RWPE1 (cell line): ENCODE measurements at regions not wholly inside any gene's neighbourhood (a gene's known extent, or its start where the extent isn't known, plus 50 kb on each side); places are given as distances from the start of the nearest gene placed in this dataset.

ENCODE experiments used
- CTCF ChIA-PET: fragments of 350-600 bp; sonication (Branson Sonifier 250); formaldehyde crosslinking; extraction: SDS; loops from one replicate; lab custom pipeline; 2021; lab: Yijun Ruan, JAX
- POLR2A ChIA-PET: fragments of 400-600 bp; formaldehyde crosslinking; extraction: SDS; loops from one replicate; lab custom pipeline; 2020; ENCODE audit warnings: antibody characterized with exemption; ENCODE audit not compliant: low non-redundant PET; lab: Yijun Ruan, JAX
- DNase-seq: peaks from one replicate; pipeline ENCODE4 v3.0.0; 2012; ENCODE audit warnings: low spot score
- H3K27ac ChIP-seq: fragments of 450-650 bp; 2 replicates; pipeline ENCODE4 v1.5.1; 2017
- CTCF ChIP-seq: fragments of 450-650 bp; conservative IDR thresholded peaks from 2 replicates; pipeline ENCODE4 v1.5.1; 2017; ENCODE audit warnings: low read depth, mild to moderate bottlenecking

DNA sequence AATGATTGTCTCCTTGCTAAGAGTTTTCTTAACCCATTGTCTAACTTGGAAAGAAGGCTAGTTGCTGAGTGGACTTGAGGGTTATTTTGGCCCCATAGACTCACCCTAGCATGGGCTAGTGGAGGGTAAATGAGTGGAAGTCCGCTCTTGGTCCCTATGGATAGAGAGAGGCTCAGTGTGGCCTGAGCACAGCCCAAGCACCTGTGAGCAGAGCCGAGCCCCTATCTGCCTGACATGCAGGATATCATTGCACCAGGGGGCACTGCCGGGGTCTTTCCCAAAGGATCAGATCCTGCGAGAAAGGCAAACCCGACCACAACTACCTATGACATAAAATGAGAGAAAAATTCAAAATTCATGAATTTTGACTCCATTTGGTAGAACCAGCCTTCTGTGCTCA, 70.6 kb upstream of the GGTLC1 start:
- TF ChIP-seq CTCF: no peak
- POLR2A ChIA-PET: no interaction called here
- CTCF ChIA-PET: no interaction called here
- DNase-seq: no peak
- H3K27ac ChIP-seq: no peak overlapping the region

GRCh38 chr20:24056491-24056890, 67.9 kb upstream of the GGTLC1 start:
- CTCF ChIA-PET: no interaction called here
- POLR2A ChIA-PET: no interaction called here

DNA sequence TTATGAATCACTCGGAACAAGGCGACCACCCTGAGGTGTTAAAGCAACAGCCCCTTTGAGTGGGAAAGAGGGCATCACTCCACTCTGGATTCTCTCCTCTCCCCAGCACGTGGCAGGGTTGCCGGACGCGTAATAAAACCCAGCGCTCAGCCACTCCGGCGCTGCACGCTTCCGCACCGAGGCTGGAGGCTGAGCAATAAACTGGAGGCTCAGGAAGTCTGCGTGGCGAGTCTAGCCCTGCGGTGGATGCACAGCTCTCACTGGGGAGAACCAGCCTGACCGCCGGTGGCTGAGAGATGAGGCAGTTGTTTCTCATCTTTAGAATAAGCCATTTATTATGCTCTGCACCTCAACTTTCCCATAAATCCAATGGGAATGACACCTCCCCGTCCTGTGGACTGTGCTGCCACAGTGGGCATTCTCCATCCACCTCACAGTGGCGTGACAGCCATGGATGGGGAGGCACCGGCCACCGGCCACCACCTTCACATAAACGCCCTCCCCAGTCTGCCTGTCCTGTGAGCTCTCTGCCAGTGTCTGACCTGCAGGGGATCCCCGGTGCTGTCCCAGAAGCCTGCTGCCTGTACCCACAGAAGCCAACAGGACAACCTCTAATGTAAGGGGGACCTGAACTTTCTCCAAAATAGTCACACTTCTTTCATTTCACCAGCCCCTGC, 64.2 kb upstream of the GGTLC1 start:
- CTCF ChIA-PET: no interaction called here
- POLR2A ChIA-PET: no interaction called here
- TF ChIP-seq CTCF: no peak
- no peak overlapping the region for H3K27ac ChIP-seq
- DNase-seq: no peak

More at GRCh38 chr20:24056491-24056890, 67.9 kb upstream of the GGTLC1 start:
- no peak for TF ChIP-seq CTCF
- no peak overlapping the region for H3K27ac ChIP-seq
- DNase-seq: no peak

DNA sequence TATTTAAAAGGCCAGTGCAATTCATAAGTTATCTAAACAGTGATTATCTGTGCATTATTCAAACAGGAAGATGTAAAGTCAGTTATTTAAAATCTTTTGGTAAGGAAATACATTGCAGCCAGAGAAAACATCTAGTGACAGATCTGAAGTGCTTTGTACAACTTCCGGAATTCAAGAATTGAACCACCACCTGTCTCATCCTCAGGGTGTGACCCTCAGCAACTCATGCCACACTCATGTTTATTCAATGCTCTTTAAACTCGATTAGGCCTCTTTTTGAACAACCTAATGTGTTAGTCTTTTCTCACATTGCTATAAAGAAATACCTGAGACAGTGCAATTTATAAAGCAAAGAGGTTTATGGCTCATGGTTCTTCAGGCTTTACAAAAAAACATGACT, 62.6 kb upstream of the GGTLC1 start:
- no peak for TF ChIP-seq CTCF
- H3K27ac ChIP-seq: no peak overlapping the region
- POLR2A ChIA-PET: no interaction called here
- CTCF ChIA-PET: no interaction called here
- no peak for DNase-seq

GRCh38 chr20:24050119-24050518, 61.5 kb upstream of the GGTLC1 start:
- no peak for DNase-seq
- no peak overlapping the region for H3K27ac ChIP-seq
- ChIA-PET CTCF (no interaction called here), POLR2A (no interaction called here)
- TF ChIP-seq CTCF: no peak

DNA sequence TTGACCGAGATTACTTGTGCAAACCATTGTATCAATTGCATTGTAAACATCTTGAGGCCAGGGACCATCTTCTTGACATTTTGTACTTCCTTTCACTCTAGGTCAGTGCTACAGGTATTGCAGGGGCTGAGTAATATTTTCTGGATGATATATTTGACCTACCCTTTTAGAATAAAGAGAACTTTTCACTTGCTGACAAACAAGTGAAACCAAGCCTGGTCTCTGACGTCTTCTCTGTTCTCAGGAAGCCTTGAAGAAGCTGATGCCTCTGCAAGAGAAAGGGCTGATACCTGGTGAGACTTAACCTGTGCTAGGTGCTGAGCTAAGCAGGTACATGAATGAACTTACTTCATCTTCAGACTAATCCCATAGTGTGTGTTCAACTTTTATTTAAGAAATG, 60.5 kb upstream of the GGTLC1 start:
- no peak for TF ChIP-seq CTCF
- POLR2A ChIA-PET: no interaction called here
- DNase-seq: no peak
- H3K27ac ChIP-seq: no peak overlapping the region
- CTCF ChIA-PET: no interaction called here
